H1 (cell line): ENCODE measurements at regions not wholly inside any gene's neighbourhood (a gene's known extent, or its start where the extent isn't known, plus 50 kb on each side); places are given as distances from the start of the nearest gene placed in this dataset.

Experiments
- CTCF ChIA-PET: fragments of 300-600 bp; sonication (Branson Sonifier 250); formaldehyde crosslinking; loops from one replicate; lab custom pipeline; 2021; ENCODE audit not compliant: partially characterized antibody; lab: Charles Lee
- POLR2A ChIA-PET: fragments of 300-600 bp; sonication (Branson Sonifier 250); formaldehyde crosslinking; loops from one replicate; lab custom pipeline; 2021; ENCODE audit warnings: inconsistent platforms; ENCODE audit not compliant: partially characterized antibody; lab: Charles Lee
- DNase-seq, 2 experiments: peaks; one replicate each; pipeline versions ENCODE4 v3.0.0 to v3.0.0-alpha.2; 2010 to 2022; ENCODE audit warnings: low spot score in 2 of 2, low read depth in 1 of 2, mixed read lengths in 1 of 2
- FAIRE-seq: peaks from 2 replicates; lab custom pipeline; 2011; peaks lifted over from hg19 to GRCh38; lab: Jason Lieb, UNC
- H2AFZ ChIP-seq: 2 replicates; pipeline ENCODE4 v1.8.1; 2012; ENCODE audit warnings: low read length, inconsistent platforms
- H2AK5ac ChIP-seq: 2 replicates; pipeline ENCODE4 v1.6.1; 2013; ENCODE audit warnings: low read depth, low read length
- H2BK120ac ChIP-seq: replicated peaks from 2 replicates; pipeline ENCODE3; 2013; ENCODE audit warnings: low read depth, low read length, inconsistent platforms
- H2BK12ac ChIP-seq: 2 replicates; pipeline ENCODE4 v1.6.1; 2013; ENCODE audit warnings: low read depth, low read length
- H2BK15ac ChIP-seq: 2 replicates; pipeline ENCODE4 v1.6.1; 2013; ENCODE audit warnings: low read length
- H2BK20ac ChIP-seq: 2 replicates; pipeline ENCODE4 v1.6.1; 2013; ENCODE audit warnings: low read length
- H2BK5ac ChIP-seq: 2 replicates; pipeline ENCODE4 v1.6.1; 2013; ENCODE audit warnings: low read depth, low read length
- H3K14ac ChIP-seq: 2 replicates; pipeline ENCODE4 v1.6.1; 2013; ENCODE audit warnings: inconsistent platforms; ENCODE audit not compliant: insufficient read length
- H3K18ac ChIP-seq: 2 replicates; pipeline ENCODE4 v1.6.1; 2013; ENCODE audit warnings: low read length; ENCODE audit errors: extremely low read depth
- H3K23ac ChIP-seq: 2 replicates; pipeline ENCODE4 v1.6.1; 2013; ENCODE audit warnings: inconsistent platforms; ENCODE audit not compliant: insufficient read length
- H3K23me2 ChIP-seq: 2 replicates; pipeline ENCODE4 v1.6.1; 2013; ENCODE audit warnings: low read depth, low read length
- H3K27ac ChIP-seq: 2 replicates; pipeline ENCODE4 v1.6.1; 2011; ENCODE audit warnings: low read depth, low read length, inconsistent platforms
- H3K27me3 ChIP-seq, 4 experiments: replicated peaks in 1 of 4; 1 replicate in 1 of 4; 2 replicates in 3 of 4; pipeline versions ENCODE4 v1.6.1 to v1.8.1; 2011 to 2013; ENCODE audit warnings: low read length in 3 of 4, mild to moderate bottlenecking in 3 of 4, inconsistent platforms in 2 of 4, mixed read lengths in 2 of 4, moderate library complexity in 1 of 4; ENCODE audit not compliant: control insufficient read depth in 3 of 4, insufficient read depth in 3 of 4; ENCODE audit errors: extremely low read depth in 1 of 4
- H3K36me3 ChIP-seq, 4 experiments: 2 replicates each; pipeline versions ENCODE4 v1.6.1 to v1.8.1; 2011 to 2013; ENCODE audit warnings: mild to moderate bottlenecking in 4 of 4, low read length in 3 of 4, moderate library complexity in 2 of 4, control low read depth in 1 of 4, inconsistent platforms in 1 of 4; ENCODE audit not compliant: insufficient read depth in 4 of 4, control insufficient read depth in 2 of 4
- H3K4ac ChIP-seq: replicated peaks from 2 replicates; pipeline ENCODE3; 2013; ENCODE audit warnings: low read length, low read depth, mixed read lengths, inconsistent platforms; ENCODE audit not compliant: insufficient read length
- H3K4me1 ChIP-seq, 4 experiments: replicated peaks in 1 of 4; 1 replicate in 1 of 4; 2 replicates in 3 of 4; pipeline versions ENCODE4 v1.6.1 to v1.8.1; 2011 to 2013; ENCODE audit warnings: low read length in 3 of 4, inconsistent platforms in 2 of 4, mixed read lengths in 1 of 4; ENCODE audit not compliant: insufficient read depth in 4 of 4, control insufficient read depth in 3 of 4
- H3K4me2 ChIP-seq, 2 experiments: 2 replicates each; pipeline versions ENCODE4 v1.6.1 to v1.8.1; 2011 to 2013; ENCODE audit warnings: low read depth in 2 of 2, low read length in 2 of 2, control low read depth in 1 of 2, inconsistent platforms in 1 of 2, mild to moderate bottlenecking in 1 of 2; ENCODE audit not compliant: insufficient read depth in 1 of 2
- H3K4me3 ChIP-seq, 4 experiments: fragments of 200-600, 300-600 bp in 1 of 4; sonication (generic), shearing (Covaris generic), sonication (Bioruptor Twin) in 1 of 4; 2 replicates each; pipeline versions ENCODE4 v1.5.1 to v1.8.1; 2011 to 2016; ENCODE audit warnings: low read length in 4 of 4, low read depth in 3 of 4, control low read depth in 2 of 4, inconsistent platforms in 2 of 4, mild to moderate bottlenecking in 2 of 4, mixed read lengths in 1 of 4, moderate library complexity in 1 of 4; ENCODE audit not compliant: insufficient read depth in 2 of 4; ENCODE audit errors: extremely low read depth in 1 of 4
- H3K56ac ChIP-seq: replicated peaks from 2 replicates; pipeline ENCODE3; 2013; ENCODE audit warnings: low read depth, mild to moderate bottlenecking, mixed read lengths, low read length, inconsistent platforms; ENCODE audit not compliant: insufficient read length
- H3K79me1 ChIP-seq: 2 replicates; pipeline ENCODE4 v1.6.1; 2013; ENCODE audit warnings: low read depth, low read length, control low read depth
- H3K79me2 ChIP-seq, 2 experiments: 2 replicates each; pipeline versions ENCODE4 v1.6.1 to v1.8.1; 2012 to 2013; ENCODE audit warnings: low read length in 2 of 2, mild to moderate bottlenecking in 2 of 2, inconsistent platforms in 1 of 2; ENCODE audit not compliant: insufficient read depth in 2 of 2, control insufficient read depth in 1 of 2
- H3K9ac ChIP-seq, 4 experiments: replicated peaks in 1 of 4; 1 replicate in 1 of 4; 2 replicates in 3 of 4; pipeline versions ENCODE4 v1.6.1 to v1.8.1; 2011 to 2013; ENCODE audit warnings: low read depth in 3 of 4, low read length in 3 of 4, control low read depth in 2 of 4, mild to moderate bottlenecking in 2 of 4, moderate library complexity in 2 of 4, inconsistent platforms in 1 of 4; ENCODE audit errors: extremely low read depth in 1 of 4
- H3K9me3 ChIP-seq, 2 experiments: 2 replicates each; pipeline versions ENCODE4 v1.6.1 to v1.8.1; 2012 to 2013; ENCODE audit warnings: mild to moderate bottlenecking in 2 of 2, moderate library complexity in 2 of 2, control low read depth in 1 of 2, inconsistent platforms in 1 of 2, low read depth in 1 of 2, low read length in 1 of 2, mixed read lengths in 1 of 2; ENCODE audit not compliant: insufficient read depth in 2 of 2
- H4K20me1 ChIP-seq, 2 experiments: replicated peaks in 1 of 2; 2 replicates each; pipeline versions ENCODE3 to v1.8.1; 2011 to 2013; ENCODE audit warnings: inconsistent platforms in 2 of 2, low read length in 2 of 2, mild to moderate bottlenecking in 1 of 2; ENCODE audit not compliant: insufficient read depth in 2 of 2, control insufficient read depth in 1 of 2
- H4K5ac ChIP-seq: 2 replicates; pipeline ENCODE4 v1.6.1; 2013; ENCODE audit warnings: low read length, low read depth, mixed read lengths, inconsistent platforms; ENCODE audit not compliant: insufficient read length
- H4K8ac ChIP-seq: 2 replicates; pipeline ENCODE4 v1.8.0; 2013; ENCODE audit warnings: mild to moderate bottlenecking, moderate library complexity, low read length, inconsistent platforms; ENCODE audit not compliant: insufficient read depth; ENCODE audit errors: extremely low read depth
- H4K91ac ChIP-seq: replicated peaks from 2 replicates; pipeline ENCODE3; 2013; ENCODE audit warnings: low read length, mixed read lengths, inconsistent platforms; ENCODE audit not compliant: insufficient read length
- BRCA1 ChIP-seq: IDR thresholded peaks from 2 replicates; pipeline ENCODE4 v1.6.1; 2012; ENCODE audit warnings: low read depth, low read length, improper control_type of control experiment
- EGR1 ChIP-seq: IDR thresholded peaks from 2 replicates; pipeline ENCODE4 v1.6.1; 2011; ENCODE audit warnings: low read depth, low read length, borderline replicate concordance
- GTF2F1 ChIP-seq: IDR thresholded peaks from 2 replicates; pipeline ENCODE4 v1.6.1; 2012; ENCODE audit warnings: low read depth, low read length, improper control_type of control experiment, borderline replicate concordance
- WGBS, 2 experiments: shearing (Covaris generic) in 1 of 2; methylation state at CpG; one replicate each; pipeline versions ENCODE4 v1.1.6 to v1.1.7; 2013 to 2015; ENCODE audit warnings: low lambda C conversion rate in 2 of 2, mixed read lengths in 2 of 2, inconsistent platforms in 1 of 2, low coverage in 1 of 2, missing lambda C conversion rate in 1 of 2; ENCODE audit not compliant: insufficient replicate concordance in 2 of 2, insufficient coverage in 1 of 2, insufficient read length in 1 of 2; ENCODE audit errors: extremely low coverage in 1 of 2, missing lambda C conversion rate in 1 of 2; 5-methylcytosine and 5-hydroxymethylcytosine counted together

DNA sequence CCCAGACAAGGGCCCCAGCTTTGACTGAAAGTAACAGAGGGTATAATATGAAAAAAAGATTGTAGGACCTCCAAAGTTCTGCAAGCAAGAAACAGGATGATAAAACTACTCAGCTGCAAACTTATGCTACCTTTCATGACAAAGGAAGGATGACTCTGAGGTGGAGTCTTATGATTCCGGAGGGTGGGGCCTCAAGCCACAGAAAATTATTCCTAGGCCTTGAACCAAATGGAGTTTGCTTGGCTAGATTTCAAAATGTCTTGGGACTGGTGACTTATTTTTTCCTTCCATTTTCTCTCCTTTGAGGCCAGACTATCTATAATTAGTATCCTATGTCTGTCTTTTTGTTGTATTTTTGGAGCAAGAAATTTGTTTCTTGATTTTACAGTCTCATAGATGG, 336.4 kb downstream of the LRIG3 start:
- H2AK5ac ChIP-seq: no peak overlapping the region
- H3K56ac ChIP-seq: no peak overlapping the region
- no peak overlapping the region for H4K5ac ChIP-seq
- H3K9me3 ChIP-seq: no peaks in the 10 kb centered on the region
- H2BK12ac ChIP-seq: no peak overlapping the region
- H3K18ac ChIP-seq: no peak overlapping the region
- no peaks in the 10 kb centered on the region for H3K79me1 ChIP-seq
- no peak overlapping the region for H4K91ac ChIP-seq
- DNase-seq (no peak), FAIRE-seq (no peak)
- ChIA-PET CTCF (no interaction called here), POLR2A (no interaction called here)
- H3K4me2 ChIP-seq: no peak overlapping the region
- no peaks in the 10 kb centered on the region for H4K20me1 ChIP-seq
- 100% methylated on average over 1 of the region's 1 CpG; no CpG with 5 or more reads in 1 of the 2 experiments for WGBS, 2 experiments
- H3K4me3 ChIP-seq: no peak overlapping the region
- no peak overlapping the region for H2BK120ac ChIP-seq
- H3K27me3 ChIP-seq: no peaks in the 10 kb centered on the region
- H2AFZ ChIP-seq: no peak overlapping the region
- H3K27ac ChIP-seq: no peak overlapping the region
- H3K4ac ChIP-seq: no peak overlapping the region
- H3K23me2 ChIP-seq: no peaks in the 10 kb centered on the region
- H3K4me1 ChIP-seq: no peaks in the 10 kb centered on the region
- H2BK15ac ChIP-seq: no peak overlapping the region
- H3K79me2 ChIP-seq: no peaks in the 10 kb centered on the region
- H2BK5ac ChIP-seq: no peak overlapping the region
- TF ChIP-seq EGR1 (no peak), GTF2F1 (no peak), BRCA1 (no peak)
- H2BK20ac ChIP-seq: no peak overlapping the region
- no peak overlapping the region for H3K23ac ChIP-seq
- H3K9ac ChIP-seq: no peak overlapping the region
- no peaks in the 10 kb centered on the region for H3K36me3 ChIP-seq
- H4K8ac ChIP-seq: no peak overlapping the region
- no peak overlapping the region for H3K14ac ChIP-seq
